GM12878 (cell line): ENCODE measurements at regions not wholly inside any gene's neighbourhood (a gene's known extent, or its start where the extent isn't known, plus 50 kb on each side); places are given as distances from the start of the nearest gene placed in this dataset.

ENCODE experiments used
- CEBPB ChIP-seq, 2 experiments: fragments of 150-350 bp in 1 of 2; IDR thresholded peaks; 2 replicates each; pipeline ENCODE4 v1.6.1; 2012 to 2014; ENCODE audit warnings: low read depth in 2 of 2, low read length in 2 of 2, borderline replicate concordance in 1 of 2, inconsistent platforms in 1 of 2
- NFYB ChIP-seq: IDR thresholded peaks from 2 replicates; pipeline ENCODE4 v1.6.1; 2011; ENCODE audit warnings: low read depth, mild to moderate bottlenecking, low read length, improper control_type of control experiment, moderate library complexity; ENCODE audit not compliant: insufficient read depth
- POLR2A ChIP-seq: IDR thresholded peaks from 2 replicates; pipeline ENCODE4 v1.6.1; 2011; ENCODE audit warnings: low read depth, mild to moderate bottlenecking, low read length
- TAF1 ChIP-seq: IDR thresholded peaks from 2 replicates; pipeline ENCODE4 v1.6.1; 2011; ENCODE audit warnings: mild to moderate bottlenecking, low read depth, low read length, borderline replicate concordance
- TCF3 ChIP-seq: IDR thresholded peaks from 2 replicates; pipeline ENCODE4 v1.6.1; 2012; ENCODE audit warnings: low read depth, mild to moderate bottlenecking, low read length, borderline replicate concordance; ENCODE audit not compliant: insufficient read depth
- TF ChIP-seq, protein P1 (sequence below): IDR thresholded peaks from 2 replicates; pipeline ENCODE4 v1.6.1; 2012; ENCODE audit warnings: low read depth, low read length, improper control_type of control experiment
- TF ChIP-seq, protein P2 (sequence below), 3 experiments: IDR thresholded peaks in 2 of 3; conservative IDR thresholded peaks in 1 of 3; 2 replicates each; pipeline ENCODE4 v1.5.1; 2011; ENCODE audit warnings: low read depth in 3 of 3, low read length in 3 of 3, mild to moderate bottlenecking in 3 of 3, control low read depth in 2 of 3, moderate library complexity in 2 of 3, inconsistent platforms in 1 of 3, mixed read lengths in 1 of 3; ENCODE audit not compliant: control insufficient read depth in 2 of 3, insufficient read depth in 1 of 3; ENCODE audit errors: extremely low read depth in 1 of 3
- TF ChIP-seq, protein P3 (sequence below): fragments of 450-650 bp; formaldehyde crosslinking; IDR thresholded peaks from 2 replicates; pipeline ENCODE4 v1.4.0; 2020; ENCODE audit warnings: mild to moderate bottlenecking, moderate library complexity
- TF ChIP-seq, protein P4 (sequence below): IDR thresholded peaks from 2 replicates; pipeline ENCODE4 v1.6.1; 2011; ENCODE audit warnings: mild to moderate bottlenecking, low read depth, low read length, moderate library complexity; ENCODE audit not compliant: insufficient replicate concordance

DNA sequence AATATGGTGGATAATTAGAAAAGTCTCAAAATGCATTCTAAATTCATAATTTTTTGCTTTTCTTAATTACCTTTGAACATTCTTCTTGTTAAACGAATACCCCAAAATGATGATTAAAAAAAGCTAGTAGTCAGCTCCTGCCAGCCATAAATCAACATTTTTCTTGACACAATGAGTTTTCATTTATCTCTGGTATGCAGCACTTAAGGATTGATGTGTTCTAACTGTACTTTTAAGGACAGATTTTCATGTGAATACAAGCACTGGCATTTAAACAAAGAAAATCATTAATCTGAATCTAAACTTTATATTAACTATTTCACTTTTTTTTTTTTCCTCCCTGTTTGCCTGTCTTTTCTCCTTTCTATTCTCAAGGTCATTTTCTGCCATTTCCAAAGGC, 976.8 kb downstream of the TMEM182 start:
- TF ChIP-seq, protein P1, sequence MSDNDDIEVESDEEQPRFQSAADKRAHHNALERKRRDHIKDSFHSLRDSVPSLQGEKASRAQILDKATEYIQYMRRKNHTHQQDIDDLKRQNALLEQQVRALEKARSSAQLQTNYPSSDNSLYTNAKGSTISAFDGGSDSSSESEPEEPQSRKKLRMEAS = no peak
- no peak for TF ChIP-seq POLR2A
- TF ChIP-seq, protein P2, sequence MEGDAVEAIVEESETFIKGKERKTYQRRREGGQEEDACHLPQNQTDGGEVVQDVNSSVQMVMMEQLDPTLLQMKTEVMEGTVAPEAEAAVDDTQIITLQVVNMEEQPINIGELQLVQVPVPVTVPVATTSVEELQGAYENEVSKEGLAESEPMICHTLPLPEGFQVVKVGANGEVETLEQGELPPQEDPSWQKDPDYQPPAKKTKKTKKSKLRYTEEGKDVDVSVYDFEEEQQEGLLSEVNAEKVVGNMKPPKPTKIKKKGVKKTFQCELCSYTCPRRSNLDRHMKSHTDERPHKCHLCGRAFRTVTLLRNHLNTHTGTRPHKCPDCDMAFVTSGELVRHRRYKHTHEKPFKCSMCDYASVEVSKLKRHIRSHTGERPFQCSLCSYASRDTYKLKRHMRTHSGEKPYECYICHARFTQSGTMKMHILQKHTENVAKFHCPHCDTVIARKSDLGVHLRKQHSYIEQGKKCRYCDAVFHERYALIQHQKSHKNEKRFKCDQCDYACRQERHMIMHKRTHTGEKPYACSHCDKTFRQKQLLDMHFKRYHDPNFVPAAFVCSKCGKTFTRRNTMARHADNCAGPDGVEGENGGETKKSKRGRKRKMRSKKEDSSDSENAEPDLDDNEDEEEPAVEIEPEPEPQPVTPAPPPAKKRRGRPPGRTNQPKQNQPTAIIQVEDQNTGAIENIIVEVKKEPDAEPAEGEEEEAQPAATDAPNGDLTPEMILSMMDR (IDR thresholded peaks at IDR 0.05 in 2 of 3, conservative IDR thresholded peaks at IDR 0.05 in 1 of 3; ENCODE audit: control insufficient read depth in 2 of 3, extremely low read depth in 1 of 3, insufficient read depth in 1 of 3, low read depth in 3 of 3, low read length in 3 of 3) = no peak
- TF ChIP-seq, protein P3, sequence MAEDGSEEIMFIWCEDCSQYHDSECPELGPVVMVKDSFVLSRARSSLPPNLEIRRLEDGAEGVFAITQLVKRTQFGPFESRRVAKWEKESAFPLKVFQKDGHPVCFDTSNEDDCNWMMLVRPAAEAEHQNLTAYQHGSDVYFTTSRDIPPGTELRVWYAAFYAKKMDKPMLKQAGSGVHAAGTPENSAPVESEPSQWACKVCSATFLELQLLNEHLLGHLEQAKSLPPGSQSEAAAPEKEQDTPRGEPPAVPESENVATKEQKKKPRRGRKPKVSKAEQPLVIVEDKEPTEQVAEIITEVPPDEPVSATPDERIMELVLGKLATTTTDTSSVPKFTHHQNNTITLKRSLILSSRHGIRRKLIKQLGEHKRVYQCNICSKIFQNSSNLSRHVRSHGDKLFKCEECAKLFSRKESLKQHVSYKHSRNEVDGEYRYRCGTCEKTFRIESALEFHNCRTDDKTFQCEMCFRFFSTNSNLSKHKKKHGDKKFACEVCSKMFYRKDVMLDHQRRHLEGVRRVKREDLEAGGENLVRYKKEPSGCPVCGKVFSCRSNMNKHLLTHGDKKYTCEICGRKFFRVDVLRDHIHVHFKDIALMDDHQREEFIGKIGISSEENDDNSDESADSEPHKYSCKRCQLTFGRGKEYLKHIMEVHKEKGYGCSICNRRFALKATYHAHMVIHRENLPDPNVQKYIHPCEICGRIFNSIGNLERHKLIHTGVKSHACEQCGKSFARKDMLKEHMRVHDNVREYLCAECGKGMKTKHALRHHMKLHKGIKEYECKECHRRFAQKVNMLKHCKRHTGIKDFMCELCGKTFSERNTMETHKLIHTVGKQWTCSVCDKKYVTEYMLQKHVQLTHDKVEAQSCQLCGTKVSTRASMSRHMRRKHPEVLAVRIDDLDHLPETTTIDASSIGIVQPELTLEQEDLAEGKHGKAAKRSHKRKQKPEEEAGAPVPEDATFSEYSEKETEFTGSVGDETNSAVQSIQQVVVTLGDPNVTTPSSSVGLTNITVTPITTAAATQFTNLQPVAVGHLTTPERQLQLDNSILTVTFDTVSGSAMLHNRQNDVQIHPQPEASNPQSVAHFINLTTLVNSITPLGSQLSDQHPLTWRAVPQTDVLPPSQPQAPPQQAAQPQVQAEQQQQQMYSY (CRISPR knock-in tag) = no peak
- TF ChIP-seq TCF3 = no peak
- TF ChIP-seq CEBPB (IDR thresholded peaks at IDR 0.05; ENCODE audit: borderline replicate concordance in 1 of 2, low read depth in 2 of 2, low read length in 2 of 2) = no peak
- no peak for TF ChIP-seq TAF1
- no peak for TF ChIP-seq NFYB
- TF ChIP-seq, protein P4, sequence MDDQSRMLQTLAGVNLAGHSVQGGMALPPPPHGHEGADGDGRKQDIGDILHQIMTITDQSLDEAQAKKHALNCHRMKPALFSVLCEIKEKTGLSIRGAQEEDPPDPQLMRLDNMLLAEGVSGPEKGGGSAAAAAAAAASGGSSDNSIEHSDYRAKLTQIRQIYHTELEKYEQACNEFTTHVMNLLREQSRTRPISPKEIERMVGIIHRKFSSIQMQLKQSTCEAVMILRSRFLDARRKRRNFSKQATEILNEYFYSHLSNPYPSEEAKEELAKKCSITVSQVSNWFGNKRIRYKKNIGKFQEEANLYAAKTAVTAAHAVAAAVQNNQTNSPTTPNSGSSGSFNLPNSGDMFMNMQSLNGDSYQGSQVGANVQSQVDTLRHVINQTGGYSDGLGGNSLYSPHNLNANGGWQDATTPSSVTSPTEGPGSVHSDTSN = no peak
